Mesenchymal stem cell (in vitro differentiated cells and primary cell): ENCODE measurements at regions not wholly inside any gene's neighbourhood (a gene's known extent, or its start where the extent isn't known, plus 50 kb on each side); places are given as distances from the start of the nearest gene placed in this dataset.
"Not testable (repeated sequence)": the region's sequence is repeated elsewhere in the genome, so short reads cannot be mapped to it uniquely, and the experiment has no call there.

Source experiments
- DNase-seq: peaks from one replicate; pipeline ENCODE4 v3.0.0-alpha.2; 2013
- H2AFZ ChIP-seq: one replicate; pipeline ENCODE4 v1.6.1; 2013; ENCODE audit warnings: low read depth, mild to moderate bottlenecking, control low read depth, inconsistent platforms, low read length, moderate library complexity
- H2AK5ac ChIP-seq: 2 replicates; pipeline ENCODE4 v1.6.1; 2013; ENCODE audit warnings: low read length, moderate library complexity, mild to moderate bottlenecking, inconsistent platforms; ENCODE audit not compliant: severe bottlenecking
- H2BK120ac ChIP-seq: one replicate; pipeline ENCODE4 v1.6.1; 2013; ENCODE audit warnings: low read depth, mild to moderate bottlenecking, inconsistent platforms, low read length, moderate library complexity
- H2BK12ac ChIP-seq, 2 experiments: one replicate each; pipeline ENCODE4 v1.6.1; 2013; ENCODE audit warnings: inconsistent platforms in 2 of 2, low read length in 2 of 2, mild to moderate bottlenecking in 2 of 2, moderate library complexity in 2 of 2, control low read depth in 1 of 2
- H2BK15ac ChIP-seq: one replicate; pipeline ENCODE4 v1.6.1; 2013; ENCODE audit warnings: mild to moderate bottlenecking, low read depth, inconsistent platforms; ENCODE audit not compliant: poor library complexity, severe bottlenecking
- H2BK5ac ChIP-seq: 2 replicates; pipeline ENCODE4 v1.6.1; 2013; ENCODE audit warnings: low read depth, mild to moderate bottlenecking, low read length, control low read depth, inconsistent platforms; ENCODE audit not compliant: poor library complexity, severe bottlenecking
- H3K14ac ChIP-seq, 2 experiments: one replicate each; pipeline ENCODE4 v1.6.1; 2013; ENCODE audit warnings: inconsistent platforms in 2 of 2, low read length in 2 of 2, control low read depth in 1 of 2, mild to moderate bottlenecking in 1 of 2, moderate library complexity in 1 of 2
- H3K18ac ChIP-seq, 2 experiments: one replicate each; pipeline ENCODE4 v1.6.1; 2013; ENCODE audit warnings: inconsistent platforms in 2 of 2, low read length in 2 of 2, control low read depth in 1 of 2, low read depth in 1 of 2, mild to moderate bottlenecking in 1 of 2
- H3K23ac ChIP-seq, 2 experiments: one replicate each; pipeline ENCODE4 v1.6.1; 2013; ENCODE audit warnings: inconsistent platforms in 2 of 2, low read length in 2 of 2, mild to moderate bottlenecking in 2 of 2, moderate library complexity in 2 of 2, control low read depth in 1 of 2
- H3K27ac ChIP-seq: 2 replicates; pipeline ENCODE4 v1.5.1; 2013; ENCODE audit warnings: mild to moderate bottlenecking, moderate library complexity, low read length, control low read depth, inconsistent platforms; ENCODE audit not compliant: poor library complexity, severe bottlenecking
- H3K27me3 ChIP-seq, 2 experiments: 2 replicates each; pipeline versions ENCODE4 v1.6.1 to v1.7.0; 2013; ENCODE audit warnings: low read length in 2 of 2, mild to moderate bottlenecking in 2 of 2, moderate library complexity in 2 of 2, control low read depth in 1 of 2, inconsistent platforms in 1 of 2; ENCODE audit not compliant: control insufficient read depth in 1 of 2, insufficient read depth in 1 of 2
- H3K36me3 ChIP-seq, 2 experiments: 2 replicates each; pipeline versions ENCODE4 v1.6.1 to v1.7.0; 2013; ENCODE audit warnings: low read length in 2 of 2, control low read depth in 1 of 2, inconsistent platforms in 1 of 2, low read depth in 1 of 2, mild to moderate bottlenecking in 1 of 2; ENCODE audit not compliant: insufficient read depth in 2 of 2, control insufficient read depth in 1 of 2
- H3K4ac ChIP-seq, 2 experiments: one replicate each; pipeline ENCODE4 v1.6.1; 2013; ENCODE audit warnings: inconsistent platforms in 2 of 2, low read length in 2 of 2, mild to moderate bottlenecking in 2 of 2, moderate library complexity in 2 of 2, control low read depth in 1 of 2, low read depth in 1 of 2
- H3K4me1 ChIP-seq: 2 replicates; pipeline ENCODE4 v1.6.1; 2013; ENCODE audit warnings: low read depth, low read length, control low read depth; ENCODE audit not compliant: control insufficient read depth, insufficient read depth
- H3K4me2 ChIP-seq: 2 replicates; pipeline ENCODE4 v1.6.1; 2013; ENCODE audit warnings: low read length, mild to moderate bottlenecking, inconsistent platforms; ENCODE audit not compliant: poor library complexity, severe bottlenecking
- H3K4me3 ChIP-seq, 2 experiments: 2 replicates each; pipeline versions ENCODE4 v1.5.1 to v1.7.0; 2013; ENCODE audit warnings: low read length in 2 of 2, mild to moderate bottlenecking in 2 of 2, control low read depth in 1 of 2, low read depth in 1 of 2; ENCODE audit not compliant: insufficient read depth in 1 of 2
- H3K79me1 ChIP-seq: replicated peaks from 2 replicates; pipeline ENCODE4 v1.6.1; 2013; ENCODE audit warnings: mild to moderate bottlenecking, control low read depth, low read length, inconsistent platforms; ENCODE audit not compliant: poor library complexity, severe bottlenecking
- H3K9ac ChIP-seq: 2 replicates; pipeline ENCODE4 v1.7.0; 2013; ENCODE audit warnings: mild to moderate bottlenecking, low read length, moderate library complexity
- H3K9me3 ChIP-seq: 2 replicates; pipeline ENCODE4 v1.7.0; 2013; ENCODE audit warnings: mild to moderate bottlenecking, low read length; ENCODE audit not compliant: control insufficient read depth
- H4K8ac ChIP-seq: one replicate; pipeline ENCODE4 v1.6.1; 2013; ENCODE audit warnings: inconsistent platforms, mild to moderate bottlenecking, low read length, moderate library complexity
- H4K91ac ChIP-seq: one replicate; pipeline ENCODE4 v1.6.1; 2013; ENCODE audit warnings: mild to moderate bottlenecking, low read length, inconsistent platforms
- WGBS: methylation state at CpG from one replicate; pipeline ENCODE4 v1.1.7; 2013; ENCODE audit warnings: mixed read lengths; 5-methylcytosine and 5-hydroxymethylcytosine counted together

DNA sequence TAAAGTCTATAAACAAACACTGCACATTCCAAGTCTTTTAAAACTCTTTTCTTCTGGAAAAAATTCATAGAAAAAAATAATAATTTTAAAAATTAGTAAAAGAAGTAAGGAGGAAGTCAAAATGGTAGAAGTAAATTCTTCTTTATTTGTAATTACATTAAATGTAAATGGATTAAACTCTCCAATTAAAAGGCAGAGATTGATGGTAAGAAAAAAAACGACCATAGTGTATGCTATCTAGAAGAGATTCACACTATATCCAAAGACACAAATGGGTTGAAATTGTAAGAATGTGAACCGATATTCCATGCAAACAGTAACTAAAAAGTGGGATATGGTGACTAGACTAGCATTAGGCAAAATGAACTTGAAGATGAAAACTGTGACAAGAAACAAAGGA, 1196.1 kb upstream of the CDH2 start:
- Histone ChIP-seq H3K27me3 (no peaks in the 10 kb centered on the region), H4K91ac (no peak overlapping the region), H2AFZ (no peak overlapping the region), H2BK5ac (no peak overlapping the region), H3K27ac (no peak overlapping the region), H3K36me3 (no peaks in the 10 kb centered on the region), H3K9ac (no peak overlapping the region), H2AK5ac (no peak overlapping the region), H2BK120ac (no peak overlapping the region), H3K9me3 (peaks cover 21% of the 10 kb centered on the region), H3K18ac (no peak overlapping the region), H2BK15ac (no peak overlapping the region), H3K14ac (no peak overlapping the region), H3K23ac (no peak overlapping the region), H3K4me2 (no peak overlapping the region), H3K4me1 (no peaks in the 10 kb centered on the region), H3K4ac (no peak overlapping the region), H3K4me3 (no peak overlapping the region), H2BK12ac (no peak overlapping the region), H4K8ac (no peak overlapping the region), H3K79me1 (no peaks in the 10 kb centered on the region)
- no CpG with 5 or more reads among the region's 2 CpGs for WGBS
- no peak for DNase-seq

- DNase-seq = no peak
- no peaks in the 10 kb centered on the region for H3K4me1 ChIP-seq
- H3K18ac ChIP-seq = no peak overlapping the region
- H3K14ac ChIP-seq = no peak overlapping the region
- WGBS = 69% methylated on average over 13 of the region's 15 CpGs
- H2AK5ac ChIP-seq = no peak overlapping the region
- H3K27ac ChIP-seq = no peak overlapping the region
- no peak overlapping the region for H2BK120ac ChIP-seq
- H3K4me3 ChIP-seq = no peak overlapping the region
- H3K27me3 ChIP-seq = no peaks in the 10 kb centered on the region
- no peak overlapping the region for H3K23ac ChIP-seq
- no peak overlapping the region for H3K9ac ChIP-seq
- no peaks in the 10 kb centered on the region for H3K36me3 ChIP-seq
- H4K91ac ChIP-seq = no peak overlapping the region
- H2AFZ ChIP-seq = no peak overlapping the region
- H4K8ac ChIP-seq = no peak overlapping the region
- no peak overlapping the region for H2BK12ac ChIP-seq
- H2BK15ac ChIP-seq = no peak overlapping the region
- H2BK5ac ChIP-seq = no peak overlapping the region
- no peak overlapping the region for H3K4me2 ChIP-seq
- peaks cover 7% of the 10 kb centered on the region for H3K9me3 ChIP-seq
- H3K79me1 ChIP-seq = no peaks in the 10 kb centered on the region
- no peak overlapping the region for H3K4ac ChIP-seq
Observed at GRCh38 chr18:29361843-29362242, 1184.9 kb upstream of the CDH2 start.

DNA sequence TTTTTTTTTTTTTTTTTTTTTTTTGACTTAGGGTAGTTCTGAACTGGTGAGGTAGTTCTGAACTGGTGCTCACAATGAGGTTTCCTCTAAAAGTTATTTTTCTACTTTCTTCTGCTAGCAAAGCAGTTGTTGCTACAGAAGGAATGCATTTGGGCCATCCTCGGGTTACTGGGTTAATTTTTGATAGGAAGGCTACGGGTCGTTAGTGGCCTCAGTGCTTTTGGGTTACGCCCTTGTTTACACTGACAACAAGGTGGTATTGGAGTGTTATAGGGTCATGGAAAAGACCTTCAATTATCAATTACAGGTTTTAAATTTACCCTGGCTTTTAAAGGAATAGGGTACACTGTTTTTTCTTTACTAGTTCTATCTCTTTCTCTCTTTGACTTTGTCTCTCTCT, 1183.7 kb upstream of the CDH2 start:
- not testable (repeated sequence) for H3K9ac ChIP-seq, H3K4me1 ChIP-seq, H3K27ac ChIP-seq, H2BK120ac ChIP-seq, H3K79me1 ChIP-seq, H3K18ac ChIP-seq, H3K4ac ChIP-seq, H2AK5ac ChIP-seq, H3K4me2 ChIP-seq, DNase-seq, H3K36me3 ChIP-seq, H3K27me3 ChIP-seq, H4K91ac ChIP-seq, H3K23ac ChIP-seq, H2AFZ ChIP-seq, H3K9me3 ChIP-seq, H2BK15ac ChIP-seq, H3K4me3 ChIP-seq, H4K8ac ChIP-seq, H2BK5ac ChIP-seq, H3K14ac ChIP-seq, H2BK12ac ChIP-seq
- WGBS = 88% methylated on average over 4 of the region's 4 CpGs

GRCh38 chr18:29359222-29359621, 1182.3 kb upstream of the CDH2 start:
- not testable (repeated sequence) for DNase-seq, H4K8ac ChIP-seq, H3K4me3 ChIP-seq, H3K23ac ChIP-seq, H3K14ac ChIP-seq, H3K4me1 ChIP-seq, H2AFZ ChIP-seq, H3K27ac ChIP-seq, H3K18ac ChIP-seq, H3K4me2 ChIP-seq, H3K9ac ChIP-seq, H3K36me3 ChIP-seq, H2BK5ac ChIP-seq, H2AK5ac ChIP-seq, H2BK15ac ChIP-seq, H3K4ac ChIP-seq, H4K91ac ChIP-seq, H2BK120ac ChIP-seq, H3K27me3 ChIP-seq, H2BK12ac ChIP-seq, H3K79me1 ChIP-seq
- peaks cover 14% of the 10 kb centered on the region for H3K9me3 ChIP-seq
